HG02763 (cell line): ENCODE measurements at regions not wholly inside any gene's neighbourhood (a gene's known extent, or its start where the extent isn't known, plus 50 kb on each side); places are given as distances from the start of the nearest gene placed in this dataset.
"Not testable (repeated sequence)": the region's sequence is repeated elsewhere in the genome, so short reads cannot be mapped to it uniquely, and the experiment has no call there.

Experiments used
- ATAC-seq: cut with Tn5 transposase; IDR thresholded peaks from one replicate; pipeline ENCODE4 v1.9.1; 2021; ENCODE audit warnings: mild to moderate bottlenecking, moderate library complexity; ENCODE audit not compliant: unreplicated experiment

DNA sequence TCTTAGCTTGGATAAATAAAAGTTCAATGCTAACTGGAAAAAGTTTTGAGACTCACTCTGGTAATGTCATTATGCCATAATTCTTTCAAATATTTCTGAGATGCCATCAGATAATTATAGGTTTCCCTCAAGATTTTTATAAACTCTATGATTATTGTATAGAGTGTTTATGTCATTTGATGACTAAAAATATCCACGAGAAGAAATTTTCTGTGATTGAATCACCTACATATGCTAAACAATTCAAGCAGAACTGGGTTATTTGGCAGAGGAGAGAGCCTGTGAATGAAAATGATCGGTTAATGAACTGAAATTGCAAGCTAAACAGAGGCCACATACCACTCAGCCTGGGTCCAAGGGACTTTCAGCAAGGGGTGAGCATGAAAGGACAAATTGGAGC is 92.6 kb upstream of the TSC22D1 start:
- no peak for ATAC-seq

DNA sequence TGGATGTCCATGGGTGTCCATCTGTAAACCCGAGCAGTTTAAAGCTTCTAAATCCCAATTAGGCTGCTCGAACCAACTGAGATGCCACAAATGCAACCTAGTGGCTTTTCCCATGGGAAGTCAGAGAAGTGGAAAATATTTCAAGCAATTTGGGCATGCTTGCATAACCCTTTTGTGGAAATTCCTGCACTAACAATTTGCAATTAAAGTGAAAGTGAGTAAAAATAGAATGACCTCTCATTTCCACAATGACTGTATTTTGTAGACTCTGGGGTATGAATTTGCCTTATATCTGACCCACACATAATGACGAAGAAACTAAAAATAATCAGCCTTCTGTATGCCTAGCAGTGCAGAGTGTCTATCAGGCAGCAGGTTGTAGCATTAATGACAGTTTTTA is 91.8 kb upstream of the TSC22D1 start:
- ATAC-seq: no peak

DNA sequence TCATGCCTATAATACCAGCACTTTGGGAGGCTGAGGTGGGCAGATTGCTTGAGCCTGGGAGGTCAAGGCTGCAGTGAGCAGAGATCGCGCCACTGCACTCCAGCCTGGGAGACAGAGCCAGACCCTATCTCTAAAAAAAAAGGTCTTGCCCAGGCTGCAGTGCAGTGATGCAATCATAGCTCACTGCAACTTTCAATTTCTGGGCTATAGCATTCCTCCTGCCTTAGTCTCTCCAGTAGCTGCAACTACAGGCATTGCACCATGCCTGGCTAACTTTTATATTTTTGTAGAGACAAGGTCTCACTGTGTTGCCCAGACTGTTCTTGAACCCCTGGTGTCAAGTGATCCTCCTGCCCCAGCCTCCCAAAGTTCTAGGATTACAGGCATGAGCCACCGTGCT is 90.4 kb upstream of the TSC22D1 start:
- ATAC-seq: not testable (repeated sequence)

DNA sequence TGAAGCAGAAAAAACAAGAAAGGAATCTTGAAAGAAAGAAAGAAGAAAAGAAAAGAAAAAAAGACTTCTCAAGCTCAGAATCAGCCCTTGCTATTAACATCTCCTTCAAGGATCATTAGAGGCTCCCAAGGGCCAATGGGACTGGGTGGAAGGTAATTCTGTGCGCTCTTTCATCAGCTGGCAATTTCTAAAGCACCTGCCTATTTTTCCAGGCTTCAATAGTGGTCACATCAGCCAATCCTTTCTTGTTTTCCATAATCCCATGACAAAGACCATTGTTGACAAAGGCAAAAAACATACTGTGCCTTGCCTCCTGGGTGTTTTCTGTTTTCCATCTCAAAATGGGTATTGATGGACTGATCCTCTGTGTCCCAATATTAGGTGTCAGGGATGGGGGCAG is 88.2 kb upstream of the TSC22D1 start:
- ATAC-seq: no peak

DNA sequence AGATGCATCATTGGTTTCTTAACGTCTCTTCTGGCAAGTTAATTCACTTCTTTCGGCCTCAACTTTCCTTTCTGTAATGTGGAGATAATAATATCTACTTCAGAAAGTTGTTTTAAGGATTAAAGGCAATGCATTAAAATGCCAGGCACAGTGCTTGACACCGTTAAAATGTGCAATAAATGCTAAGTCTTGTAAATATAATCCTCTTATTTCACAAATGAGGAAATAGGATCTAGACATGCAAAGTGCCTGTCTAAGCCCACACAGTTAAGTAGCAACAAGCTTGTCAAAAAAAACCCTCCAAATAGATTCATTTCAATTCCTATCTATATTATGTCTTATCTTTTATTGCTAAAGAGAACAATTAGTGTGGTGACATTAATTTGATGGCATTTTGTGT is 86.4 kb upstream of the TSC22D1 start:
- no peak for ATAC-seq

DNA sequence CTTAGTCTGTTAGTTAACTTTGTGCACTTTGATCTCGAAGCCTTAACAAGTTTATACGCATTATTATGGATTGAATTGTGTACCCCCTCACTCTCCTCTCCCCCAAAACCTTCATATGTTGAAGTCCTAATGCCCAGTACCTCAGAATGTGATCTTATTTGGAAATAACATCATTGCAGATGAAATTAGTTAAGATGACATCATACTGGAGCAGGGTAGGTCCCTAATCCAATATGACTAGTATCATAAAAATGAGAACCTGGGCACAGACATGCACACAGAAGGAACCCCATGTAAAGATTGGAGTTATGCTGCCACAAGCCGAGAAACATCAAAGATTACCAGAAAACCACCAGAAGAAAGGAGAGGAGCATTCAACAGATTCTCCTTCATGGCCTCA is 85.8 kb upstream of the TSC22D1 start:
- ATAC-seq: no peak

DNA sequence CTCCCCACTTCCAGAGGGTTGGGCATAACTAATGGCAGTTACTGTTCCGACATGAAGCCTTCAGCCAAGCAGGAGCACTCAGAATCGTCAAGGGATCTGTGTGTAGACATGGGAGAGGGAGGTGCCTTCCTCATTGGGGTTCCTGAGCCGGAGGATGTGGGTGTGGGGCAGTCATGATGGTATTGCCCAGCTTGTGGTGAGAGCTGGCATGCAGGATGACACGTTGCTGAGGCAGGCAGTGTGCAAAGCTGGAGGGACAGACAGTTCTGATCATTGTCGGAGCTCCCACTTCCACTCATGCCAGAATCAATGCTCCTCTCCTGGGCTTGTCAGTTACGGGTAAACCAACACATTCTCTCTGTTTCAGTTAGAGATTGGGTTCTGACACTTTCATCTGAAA is 83.9 kb upstream of the TSC22D1 start:
- no peak for ATAC-seq

DNA sequence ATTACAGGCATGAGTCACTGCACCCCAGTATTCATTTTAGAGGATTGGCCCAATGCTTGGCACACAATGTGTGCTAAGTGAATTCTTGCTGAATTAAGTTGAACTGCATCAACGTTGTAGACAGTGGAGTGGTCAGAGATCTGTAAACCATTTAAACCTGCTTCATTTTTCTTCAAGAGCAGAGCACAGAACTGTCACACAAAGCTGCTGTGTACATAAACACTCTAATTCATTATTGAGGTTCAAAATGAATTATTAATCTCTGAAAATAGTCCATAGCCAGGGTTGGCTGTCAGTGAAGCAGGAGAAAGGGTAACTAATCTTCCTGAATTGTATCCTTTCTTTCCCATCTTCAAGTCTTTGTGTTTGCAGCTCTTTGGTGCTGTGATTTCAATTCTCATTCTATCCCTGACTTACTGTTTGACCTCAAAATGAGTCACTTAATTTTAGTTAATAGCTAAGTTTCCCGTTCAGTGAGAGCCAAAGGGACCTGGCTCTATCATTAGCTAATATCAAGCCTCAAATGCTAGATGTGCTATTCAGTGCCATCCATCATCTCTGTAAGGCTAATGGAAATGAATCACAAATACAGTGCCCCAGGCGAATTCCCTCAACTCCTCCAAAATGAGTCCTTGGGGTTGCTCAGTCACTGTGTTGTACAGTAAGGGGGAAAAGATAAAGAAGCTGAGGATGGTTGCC is 77.0 kb upstream of the TSC22D1 start:
- no peak for ATAC-seq

DNA sequence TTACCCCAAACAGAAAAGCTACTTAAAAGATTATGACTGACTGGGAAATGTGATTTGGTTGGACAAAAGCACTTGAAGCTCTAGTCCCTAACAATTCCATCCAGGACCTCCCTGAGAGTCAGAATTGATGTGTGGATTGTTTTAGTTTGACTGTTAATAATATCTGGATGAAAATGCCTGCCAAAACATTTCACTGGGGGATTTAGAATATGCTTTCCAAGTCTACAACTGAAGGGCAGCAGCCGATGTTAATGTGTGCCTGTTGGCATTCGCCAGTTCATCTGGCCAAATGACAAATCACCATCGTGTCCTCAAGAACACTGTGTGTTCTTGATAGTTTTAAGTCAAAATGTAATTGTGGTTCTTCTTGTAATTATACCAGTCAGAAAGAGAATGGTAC is 76.0 kb upstream of the TSC22D1 start:
- ATAC-seq: no peak

DNA sequence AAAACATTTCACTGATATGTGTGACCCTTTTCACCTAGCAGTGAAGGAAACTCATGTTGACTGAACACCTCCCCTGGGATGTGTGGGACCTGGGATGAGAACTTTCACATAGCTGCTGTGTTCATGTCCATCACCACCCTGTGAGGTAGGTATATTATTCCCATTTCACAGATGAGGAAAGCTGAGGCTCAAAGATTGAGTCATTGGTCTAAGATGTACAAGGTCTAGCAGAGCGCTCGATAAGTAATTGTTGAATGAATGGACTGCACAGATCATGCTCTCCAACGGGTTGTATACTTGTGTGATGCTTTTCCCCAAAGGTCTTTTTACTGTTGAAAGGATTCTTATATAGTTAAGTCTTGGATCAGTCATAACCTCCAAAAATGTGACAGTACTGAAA is 75.6 kb upstream of the TSC22D1 start:
- ATAC-seq: no peak

DNA sequence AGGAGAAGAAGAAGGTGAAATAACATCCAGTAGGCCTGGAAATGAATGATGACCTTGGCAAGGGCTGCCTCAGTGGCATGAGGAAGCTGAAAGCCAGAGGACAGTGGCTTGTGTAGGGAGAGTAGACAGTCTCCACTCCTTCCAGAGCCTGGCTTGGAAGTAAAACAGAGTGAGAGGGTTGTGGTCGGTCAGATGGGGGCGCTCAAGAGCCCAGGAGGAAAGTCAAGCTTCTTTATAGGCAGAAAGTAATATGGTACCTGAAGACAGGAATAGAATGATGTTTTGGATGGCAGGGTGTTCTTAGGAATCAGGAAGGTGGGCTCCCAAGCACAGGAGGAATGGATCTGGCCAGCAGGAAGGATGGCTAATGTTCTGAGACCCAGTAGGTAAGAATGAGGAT is 75.1 kb upstream of the TSC22D1 start:
- ATAC-seq: no peak

DNA sequence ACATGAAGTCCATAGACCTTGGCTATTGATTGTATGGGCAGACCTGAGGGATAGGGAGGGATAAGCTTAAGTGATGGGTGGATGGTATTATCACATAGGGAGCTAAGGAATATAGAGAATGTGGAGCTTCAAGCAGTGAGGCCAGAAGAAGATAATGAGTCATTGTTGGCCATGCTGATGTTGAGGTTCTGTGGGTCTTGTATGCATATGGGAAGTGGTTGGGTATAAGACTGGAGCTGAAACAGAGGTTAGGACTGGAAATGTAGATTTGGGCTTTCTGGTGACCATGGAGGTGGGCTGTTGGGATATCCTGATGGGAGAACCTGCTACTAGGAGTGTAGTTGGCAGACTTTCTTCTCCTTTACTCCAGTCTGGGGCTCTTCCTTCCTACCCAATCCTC is 73.7 kb upstream of the TSC22D1 start:
- ATAC-seq: no peak

DNA sequence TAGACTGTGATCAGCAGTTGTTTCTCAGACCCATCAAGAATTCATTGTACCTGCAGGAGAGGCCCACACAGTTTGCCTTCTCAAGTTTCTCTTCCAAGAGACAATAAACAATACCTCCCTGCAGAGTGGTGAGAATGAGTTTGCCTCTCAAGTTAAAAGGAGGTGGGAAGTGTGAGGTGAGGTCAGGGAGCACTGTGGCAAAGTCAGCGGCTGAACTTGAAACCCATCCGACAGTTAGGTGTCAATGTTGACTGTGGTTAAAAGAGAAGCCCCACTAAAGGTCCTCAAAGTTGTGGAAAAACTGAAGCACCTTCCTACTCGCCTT is 72.9 kb upstream of the TSC22D1 start:
- ATAC-seq: no peak

DNA sequence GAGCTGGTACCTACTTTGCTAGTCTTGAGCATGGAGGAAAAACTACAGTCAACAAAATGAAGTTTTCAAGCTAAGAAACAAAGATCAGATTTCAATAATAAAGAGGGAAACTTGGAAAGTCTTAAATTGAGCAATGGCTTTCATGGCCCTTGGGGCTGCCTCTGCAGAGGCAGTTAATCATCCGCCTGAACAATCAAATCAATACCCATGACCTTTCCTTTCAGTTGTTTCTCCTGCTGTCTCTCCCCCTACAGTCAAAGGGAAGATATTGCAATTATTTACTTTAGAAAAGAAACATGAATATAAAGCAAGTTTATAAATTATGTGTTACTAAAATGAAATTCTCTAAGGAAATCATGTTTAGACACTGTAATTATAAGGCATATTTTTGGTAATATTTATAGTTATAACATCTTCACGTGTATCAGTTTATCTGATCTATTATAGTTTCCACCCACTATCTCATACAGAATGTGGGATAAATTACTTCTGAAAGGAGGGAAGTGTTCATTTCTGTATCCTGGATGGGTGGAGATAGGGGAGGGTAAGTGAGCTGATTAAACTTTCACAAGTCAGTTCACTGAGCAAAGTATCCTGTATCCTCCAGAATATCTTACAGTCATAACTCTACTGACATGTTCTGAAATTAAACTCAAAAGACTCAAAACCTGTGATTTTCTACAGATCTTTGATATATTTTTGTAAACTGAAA is 72.4 kb upstream of the TSC22D1 start:
- ATAC-seq: no peak

DNA sequence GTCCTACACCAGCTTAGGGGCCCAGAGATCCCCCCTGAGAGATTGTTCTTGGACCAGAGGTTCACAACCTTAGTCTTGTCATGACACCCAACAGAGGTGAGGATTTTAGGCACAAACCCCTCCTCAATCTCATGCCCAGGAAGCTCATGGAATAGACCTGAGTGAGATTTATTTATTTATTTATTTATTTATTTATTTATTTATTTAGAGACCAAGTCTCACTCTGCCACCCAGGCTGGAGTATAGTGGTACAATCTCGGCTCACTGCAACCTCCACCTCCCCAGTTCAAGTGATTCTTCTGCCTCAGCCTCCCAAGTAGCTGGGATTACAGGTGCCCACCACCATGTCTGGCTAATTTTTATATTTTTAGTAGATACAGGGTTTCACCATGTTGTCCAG is 71.4 kb upstream of the TSC22D1 start:
- ATAC-seq: not testable (repeated sequence)

DNA sequence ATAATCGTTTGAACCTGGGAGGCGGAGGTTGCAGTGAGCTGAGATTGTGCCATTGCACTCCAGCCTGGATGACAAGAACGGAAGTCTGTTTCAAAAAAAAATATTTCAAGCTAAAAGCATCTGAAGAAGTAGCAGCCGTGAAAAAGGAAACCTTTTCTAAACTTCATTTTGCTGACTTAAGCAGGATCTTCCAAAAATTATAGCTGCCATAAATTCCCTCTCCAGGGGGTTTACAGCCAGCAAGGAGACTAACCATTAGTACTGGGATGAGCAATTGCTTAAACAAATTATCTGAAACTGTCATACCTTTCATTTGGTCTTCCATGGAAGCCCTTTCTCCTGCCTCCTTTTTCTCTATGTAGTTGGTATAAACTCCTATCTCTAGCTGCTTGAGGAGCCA is 69.9 kb upstream of the TSC22D1 start:
- no peak for ATAC-seq

DNA sequence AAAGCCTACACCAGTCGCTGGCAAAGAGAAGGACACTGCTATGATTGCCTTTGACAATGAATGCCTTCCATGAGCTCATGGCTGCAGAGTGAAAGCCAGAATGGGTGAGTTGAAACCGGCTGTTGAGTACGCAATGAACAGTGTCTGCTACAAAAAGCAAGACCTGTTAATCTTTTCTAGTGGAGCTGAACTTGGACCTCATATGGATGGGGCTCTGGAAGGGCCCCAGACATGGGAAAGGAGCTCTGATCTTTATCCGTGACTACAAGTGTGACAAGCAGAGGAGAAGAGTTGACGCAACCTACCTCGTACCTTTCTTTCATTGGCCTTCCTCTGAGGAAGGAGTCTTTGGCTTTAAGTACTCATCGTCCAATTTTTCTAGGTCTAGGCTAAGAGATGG is 67.1 kb upstream of the TSC22D1 start:
- no peak for ATAC-seq

DNA sequence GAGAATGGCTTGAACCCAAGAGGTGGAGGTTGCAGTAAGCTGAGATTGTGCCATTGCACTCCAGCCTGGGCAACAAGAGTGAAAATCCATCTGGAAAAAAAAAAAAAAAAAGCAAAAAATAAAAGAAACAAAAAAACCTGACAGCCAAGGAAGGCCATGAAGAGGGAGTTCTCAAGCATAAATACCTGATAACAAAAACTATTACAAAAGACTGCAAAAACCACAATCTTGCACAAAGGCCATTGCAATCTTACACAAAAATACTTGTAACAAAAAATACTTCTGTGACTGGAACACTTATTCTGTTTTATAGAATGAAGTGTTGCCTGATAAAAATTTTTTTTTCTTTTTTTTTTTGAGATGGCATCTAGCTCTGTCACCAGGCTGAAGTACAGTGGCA is 61.5 kb upstream of the TSC22D1 start:
- no peak for ATAC-seq

DNA sequence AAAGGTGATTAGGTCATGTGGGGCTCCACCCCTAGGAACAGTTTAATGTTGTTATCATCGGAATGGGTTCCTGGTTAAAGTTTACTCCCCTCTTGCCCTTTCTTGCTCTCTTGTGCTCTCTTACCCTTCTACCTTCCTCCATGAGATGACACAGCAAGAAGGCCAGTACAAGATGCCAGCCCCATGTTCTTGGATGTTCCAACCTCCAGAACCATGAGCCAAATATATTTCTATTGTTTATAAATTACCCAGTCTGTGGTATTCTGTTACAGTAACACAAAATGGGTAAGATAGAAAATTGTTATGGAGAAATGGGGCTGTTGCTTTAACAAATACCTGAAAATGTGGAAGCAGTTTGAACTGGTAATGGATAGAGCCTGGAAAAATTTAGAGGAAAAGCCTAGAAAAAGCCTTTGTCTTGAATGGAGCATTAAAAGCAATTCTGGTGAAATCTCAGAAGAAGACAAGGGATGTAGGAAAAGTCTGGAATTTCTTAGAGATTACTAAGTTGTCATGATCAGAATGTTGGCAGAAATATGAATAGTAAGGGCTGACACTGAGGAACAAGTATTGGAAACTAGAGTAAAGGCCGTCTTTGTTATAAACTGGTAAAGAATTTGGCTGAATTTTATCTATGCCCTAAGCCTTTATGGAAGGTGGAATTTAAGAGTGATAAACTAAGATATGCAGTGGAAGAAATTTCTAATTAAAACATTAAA is 53.5 kb upstream of the TSC22D1 start:
- no peak for ATAC-seq

DNA sequence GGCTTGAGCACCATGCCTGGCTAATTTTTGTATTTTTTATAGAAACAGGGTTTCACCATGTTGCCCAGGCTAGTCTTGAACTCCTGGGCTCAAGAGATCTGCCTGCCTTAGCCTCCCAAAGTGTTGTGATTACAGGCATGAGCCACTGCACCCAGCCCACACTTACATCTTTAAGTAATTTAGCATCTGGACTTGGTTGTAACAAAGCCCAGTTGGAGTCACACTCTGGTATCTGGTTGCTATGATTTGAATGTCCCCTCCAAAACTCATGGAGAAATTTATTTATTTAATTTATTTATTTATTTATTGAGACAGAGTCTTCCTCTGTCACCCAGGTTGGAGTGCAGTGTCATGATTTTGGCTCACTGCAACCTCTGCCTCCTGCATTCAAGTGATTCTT is 52.7 kb upstream of the TSC22D1 start:
- not testable (repeated sequence) for ATAC-seq

DNA sequence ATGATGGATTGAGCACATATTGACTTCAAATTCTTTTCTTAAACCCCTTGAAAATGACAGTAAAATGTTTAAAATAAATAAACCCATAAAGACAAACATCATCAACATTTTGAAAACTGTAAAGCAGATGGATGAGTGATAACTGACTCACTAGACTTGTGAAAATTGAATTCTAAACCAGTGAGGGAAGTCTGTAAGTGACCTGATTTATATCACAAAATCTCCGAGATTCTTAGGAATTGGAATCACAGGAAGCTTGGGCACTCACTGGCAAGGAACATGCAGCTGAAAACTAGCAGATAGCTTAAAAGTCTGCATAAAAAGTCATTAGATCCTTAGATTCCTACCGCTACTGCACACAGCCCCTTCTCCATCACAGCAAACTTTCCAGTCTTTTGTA is 51.3 kb upstream of the TSC22D1 start:
- ATAC-seq: no peak

DNA sequence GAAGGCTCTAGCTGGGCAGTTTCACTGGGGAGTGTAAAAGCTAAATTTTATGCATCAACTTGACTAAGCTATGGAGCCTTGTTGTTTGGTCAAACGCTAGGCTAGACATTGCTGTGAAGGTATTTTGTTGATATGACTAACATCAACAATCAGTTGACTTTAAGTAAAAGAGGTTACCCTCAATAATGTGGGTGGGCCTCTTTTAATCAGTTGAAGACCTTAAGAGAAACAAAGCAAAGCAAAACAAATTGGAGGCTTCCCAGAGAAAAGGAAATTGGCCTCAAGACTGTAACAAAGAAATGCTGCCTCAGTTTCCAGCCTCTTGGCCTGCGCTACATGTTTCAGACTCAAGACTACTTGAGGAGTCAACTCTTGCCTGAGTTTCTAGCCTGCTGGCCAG is 50.0 kb upstream of the TSC22D1 start:
- no peak for ATAC-seq
